ENCODE measurements at regions not wholly inside any gene's neighbourhood (a gene's known extent, or its start where the extent isn't known, plus 50 kb on each side); places are given as distances from the start of the nearest gene placed in this dataset.

DNA sequence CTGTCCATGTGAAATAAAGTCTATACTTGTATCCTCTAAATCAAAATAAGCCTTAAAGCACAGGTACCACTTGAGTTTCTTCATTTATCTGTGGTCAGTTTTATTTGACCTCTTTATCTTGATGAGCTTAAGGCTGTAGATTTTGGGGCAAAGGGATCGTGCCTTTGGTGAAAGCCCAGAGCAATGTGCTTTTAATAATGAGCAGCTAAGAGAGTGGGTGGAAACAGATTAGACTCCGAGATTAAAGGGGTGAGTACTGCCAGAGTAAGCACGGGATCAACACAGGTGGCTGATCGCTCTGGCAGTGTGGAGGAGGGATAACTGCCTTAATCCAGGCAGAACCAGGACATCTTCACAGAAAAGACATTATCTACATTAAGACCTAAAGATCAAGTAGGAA lies 280.4 kb downstream of the TDRD15 start:
- DNase-seq = no peak

DNA sequence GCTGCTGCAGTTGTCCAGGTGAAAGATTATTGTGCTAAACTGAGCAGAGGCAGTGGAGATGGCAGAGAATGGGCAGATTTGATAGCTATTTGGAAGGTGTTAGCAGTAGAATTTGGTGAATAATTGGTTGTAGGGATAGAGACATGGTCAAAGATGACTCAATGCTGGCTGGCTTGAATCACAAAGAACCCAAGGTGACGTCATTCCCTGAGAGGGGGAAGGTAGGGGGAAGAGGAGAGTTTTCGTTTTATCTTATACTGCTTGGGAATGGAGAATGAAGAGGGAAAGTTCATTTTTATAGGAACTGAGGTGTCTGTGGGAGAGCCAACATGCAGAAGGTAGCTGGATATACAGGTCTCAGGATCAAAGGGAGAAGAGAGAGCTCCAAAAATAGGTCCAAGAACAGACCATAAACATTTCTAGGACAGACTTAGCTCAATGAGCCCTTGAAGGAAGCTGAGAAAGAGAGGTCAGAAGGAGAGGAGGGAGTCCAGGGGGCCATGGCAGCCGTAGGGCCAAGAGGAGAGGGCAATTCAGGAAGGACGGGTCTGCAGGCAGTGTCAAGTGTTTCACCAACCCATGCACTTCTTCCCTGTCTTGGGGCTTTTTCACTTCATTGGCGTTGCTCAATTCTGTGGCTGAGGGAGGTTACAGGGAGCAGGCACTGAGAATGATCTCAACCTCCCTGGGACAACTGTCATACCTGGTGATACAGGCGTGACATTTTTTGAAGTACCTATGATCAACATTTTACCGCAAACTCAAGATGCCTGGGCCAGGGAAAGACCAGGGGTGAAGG lies 281.3 kb downstream of the TDRD15 start:
- no peak for DNase-seq

DNA sequence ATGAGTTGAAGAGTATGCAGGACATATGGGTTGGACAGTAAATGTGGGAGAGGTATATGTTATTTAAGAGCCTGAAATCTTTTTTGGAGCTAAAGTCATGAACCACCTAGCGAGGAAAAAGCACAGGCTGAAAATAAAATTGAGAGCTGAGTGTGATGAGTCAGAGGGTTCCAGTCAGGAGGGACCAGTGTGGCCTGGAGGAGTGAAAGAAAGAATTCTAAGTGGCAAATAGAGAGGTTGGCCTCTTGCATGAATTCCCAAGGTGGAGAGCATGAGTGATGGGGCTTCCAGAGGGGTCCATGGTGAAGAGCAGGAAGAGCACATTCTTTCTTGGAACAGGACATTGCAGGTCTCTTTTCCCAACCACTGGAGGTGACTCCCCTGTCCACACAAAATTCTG lies 282.6 kb downstream of the TDRD15 start:
- DNase-seq = no peak

DNA sequence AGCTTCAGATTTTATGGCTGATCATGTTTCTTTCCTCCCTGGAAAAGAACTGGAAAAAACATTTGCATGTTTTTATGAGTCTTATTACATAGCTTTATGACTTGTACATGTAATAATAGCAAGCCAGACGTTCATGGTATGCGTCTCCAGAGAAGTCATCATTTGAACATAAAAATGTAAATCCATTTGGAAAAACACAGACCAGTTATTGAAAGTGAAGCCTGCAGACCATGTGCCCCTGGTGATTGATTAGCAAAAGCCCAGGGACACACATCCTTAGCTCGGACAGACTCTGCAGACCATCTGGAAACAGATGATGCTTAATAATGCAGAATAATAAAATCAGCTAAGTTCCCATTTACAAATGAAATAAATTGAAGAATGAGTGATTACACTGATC lies 283.1 kb downstream of the TDRD15 start:
- DNase-seq = no peak

DNA sequence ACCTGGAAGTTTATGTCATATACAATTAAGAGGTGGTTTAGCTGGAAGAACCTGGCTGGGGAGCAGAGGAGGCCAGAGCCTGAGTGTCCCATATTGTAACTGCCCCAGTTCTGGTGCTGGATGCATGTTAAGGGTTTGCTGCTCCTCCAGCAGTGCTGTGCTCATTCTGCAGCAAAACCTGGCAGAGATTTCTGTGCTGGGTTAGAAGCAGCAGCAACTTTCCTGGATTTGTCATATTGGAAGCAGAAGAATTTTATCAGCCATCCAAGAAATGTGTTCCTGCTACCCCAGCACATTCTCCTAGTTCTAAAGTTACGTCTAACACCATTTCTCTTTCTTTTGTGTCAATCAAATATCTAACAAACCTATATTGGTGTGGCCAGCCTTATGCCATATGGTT lies 284.1 kb downstream of the TDRD15 start:
- no peak for DNase-seq

DNA sequence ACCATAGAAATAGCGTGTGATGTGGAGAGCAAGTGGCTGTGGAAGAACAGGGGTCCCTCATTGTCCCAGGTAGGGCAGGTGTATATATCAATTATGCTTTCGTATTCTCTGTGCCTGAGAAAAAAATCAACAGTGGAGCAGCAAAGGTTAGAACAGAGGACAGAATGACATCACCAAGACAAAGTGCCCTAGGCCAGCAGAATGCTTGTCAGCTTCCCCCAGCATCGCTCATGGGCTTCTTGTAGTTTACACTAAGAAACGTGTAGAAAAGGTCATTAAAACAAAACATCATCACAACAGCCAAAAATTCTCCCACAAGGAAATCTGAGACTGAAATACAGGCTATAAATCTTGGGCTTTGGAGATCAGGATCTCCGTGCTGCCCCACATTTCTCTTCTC lies 288.0 kb downstream of the TDRD15 start:
- no peak for DNase-seq

DNA sequence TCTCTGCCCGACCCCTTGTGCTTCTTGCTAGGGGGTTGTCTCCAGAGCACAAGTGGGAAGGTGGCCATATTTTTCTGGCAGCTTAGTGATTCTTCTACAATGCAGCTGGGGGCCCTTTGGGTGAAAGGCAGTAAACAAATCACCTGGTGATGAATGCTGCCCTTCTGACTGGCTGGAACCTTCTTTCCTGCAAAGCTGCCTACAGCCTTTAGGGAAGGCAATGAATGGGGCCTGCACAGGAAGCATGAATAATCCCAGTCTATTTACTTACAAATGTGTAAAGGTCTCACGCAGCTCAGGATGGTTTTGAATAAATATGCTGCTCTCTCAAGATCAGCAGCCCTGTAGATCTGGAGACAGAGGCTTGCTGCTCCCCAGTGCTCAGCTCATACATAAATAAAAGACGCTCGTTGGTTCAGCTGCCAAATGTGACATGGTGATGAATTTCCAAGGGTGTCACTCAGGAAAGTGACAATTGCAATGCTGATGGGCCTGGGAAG lies 289.2 kb downstream of the TDRD15 start:
- DNase-seq = no peak

DNA sequence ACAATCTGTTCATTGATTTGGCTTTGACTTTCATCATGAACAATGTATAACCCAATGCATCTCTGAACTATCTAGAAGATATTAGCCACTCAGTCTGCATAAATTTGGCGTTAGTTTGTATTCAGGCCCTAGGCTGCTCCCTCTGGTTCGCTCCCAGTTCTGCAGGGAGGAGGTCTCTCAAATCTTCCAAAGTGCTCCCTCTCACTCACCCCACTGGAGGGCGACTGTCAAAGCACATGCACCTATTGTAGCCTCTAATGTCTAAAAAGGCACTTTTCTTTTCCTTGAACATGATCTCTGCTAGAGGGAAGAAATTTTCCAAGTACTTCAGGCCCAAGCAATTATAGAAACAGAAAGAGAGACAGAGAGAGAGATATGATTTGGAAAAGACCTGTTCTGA lies 291.5 kb downstream of the TDRD15 start:
- DNase-seq = no peak

DNA sequence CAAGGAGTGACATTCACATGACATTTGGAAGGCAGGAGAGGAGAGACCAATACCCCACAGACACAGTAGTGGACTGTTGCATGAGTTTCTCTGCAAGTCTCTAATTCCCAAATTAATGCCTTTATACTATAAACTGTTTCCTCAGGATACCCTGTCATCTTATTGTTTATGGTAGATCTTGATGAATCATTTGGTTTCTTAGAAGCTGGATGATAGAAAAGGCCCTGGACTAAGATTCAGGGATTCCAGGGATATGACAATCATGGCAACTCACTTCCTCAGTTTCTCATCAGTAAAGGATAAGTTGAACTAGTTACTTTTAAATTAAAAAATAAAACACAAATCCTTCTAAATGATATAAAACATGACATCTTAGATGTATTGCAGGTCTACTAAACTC lies 292.5 kb downstream of the TDRD15 start:
- DNase-seq = no peak

DNA sequence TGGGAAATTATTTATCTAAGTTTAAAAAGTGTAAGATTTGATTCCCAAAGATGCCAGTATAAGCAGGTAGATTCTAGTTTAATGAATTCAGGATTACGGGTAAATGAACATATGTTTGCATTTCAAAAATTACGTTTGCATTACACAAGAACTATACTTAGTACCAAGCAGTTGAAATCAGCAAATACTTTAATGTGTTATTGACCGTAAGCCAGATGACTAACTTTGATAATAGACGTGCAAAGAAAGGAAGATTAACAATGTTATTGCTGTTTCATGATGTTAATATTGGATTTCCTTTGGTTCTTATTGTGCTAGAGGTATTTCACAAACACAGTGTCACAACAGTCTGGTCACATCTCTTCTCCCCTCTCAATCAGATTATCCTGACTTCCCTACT lies 294.7 kb downstream of the TDRD15 start:
- no peak for DNase-seq

DNA sequence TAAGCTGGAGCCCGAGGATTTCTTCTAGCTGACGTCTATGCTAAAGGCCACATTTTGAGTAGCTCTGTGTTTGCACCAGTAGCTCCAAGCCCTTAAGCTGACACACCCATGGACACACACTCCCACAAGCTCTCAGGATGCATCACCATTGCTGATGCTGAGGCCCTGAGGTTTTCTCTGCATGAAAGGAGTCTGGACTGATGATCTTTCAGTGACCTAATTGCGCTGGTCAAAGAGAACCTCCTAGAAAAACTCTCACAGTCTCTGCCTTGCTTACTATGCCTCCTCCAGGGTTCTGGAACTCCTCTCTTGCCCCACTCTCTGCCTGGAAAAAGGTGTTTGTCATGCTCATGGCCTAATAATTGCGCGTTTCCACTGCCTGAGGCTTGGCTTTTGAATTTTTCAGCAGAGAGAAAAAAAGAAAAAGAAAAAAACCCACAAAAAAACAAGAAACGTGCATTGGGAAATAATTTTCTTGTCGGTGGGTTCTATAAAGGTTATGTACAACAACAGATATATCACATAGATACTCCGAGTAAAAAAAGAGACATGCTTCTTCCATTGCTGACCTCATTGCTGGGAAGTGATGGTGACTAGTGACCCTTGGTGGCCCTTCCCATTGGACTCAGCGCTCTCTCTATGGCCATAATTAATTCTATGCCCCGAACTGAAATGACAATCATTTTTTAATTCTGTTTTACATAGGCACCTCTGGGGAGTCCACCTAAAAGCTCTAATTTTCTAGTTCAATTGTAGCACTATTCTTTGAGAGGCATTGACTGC lies 297.0 kb downstream of the TDRD15 start:
- DNase-seq = no peak

DNA sequence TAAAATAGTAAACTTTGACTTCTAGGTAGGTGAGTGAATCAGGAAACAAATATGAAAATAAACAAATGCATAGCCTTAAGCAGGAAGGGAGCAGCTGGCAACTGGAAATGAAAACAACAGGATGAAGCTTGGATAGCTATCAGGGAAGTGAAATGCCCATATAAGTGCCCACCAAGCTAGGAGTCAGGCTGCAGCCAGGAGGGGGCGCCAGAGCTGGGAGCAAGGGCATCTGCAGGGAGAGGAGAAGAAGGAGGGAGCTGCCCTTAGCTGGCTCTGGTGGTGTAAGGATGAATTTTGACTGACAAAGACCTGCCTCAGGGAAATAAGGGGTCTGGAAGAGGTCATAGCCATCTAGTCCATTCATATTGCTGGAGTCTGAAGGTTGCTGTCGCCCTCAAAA lies 298.3 kb downstream of the TDRD15 start:
- DNase-seq = peak; percentile 7

DNA sequence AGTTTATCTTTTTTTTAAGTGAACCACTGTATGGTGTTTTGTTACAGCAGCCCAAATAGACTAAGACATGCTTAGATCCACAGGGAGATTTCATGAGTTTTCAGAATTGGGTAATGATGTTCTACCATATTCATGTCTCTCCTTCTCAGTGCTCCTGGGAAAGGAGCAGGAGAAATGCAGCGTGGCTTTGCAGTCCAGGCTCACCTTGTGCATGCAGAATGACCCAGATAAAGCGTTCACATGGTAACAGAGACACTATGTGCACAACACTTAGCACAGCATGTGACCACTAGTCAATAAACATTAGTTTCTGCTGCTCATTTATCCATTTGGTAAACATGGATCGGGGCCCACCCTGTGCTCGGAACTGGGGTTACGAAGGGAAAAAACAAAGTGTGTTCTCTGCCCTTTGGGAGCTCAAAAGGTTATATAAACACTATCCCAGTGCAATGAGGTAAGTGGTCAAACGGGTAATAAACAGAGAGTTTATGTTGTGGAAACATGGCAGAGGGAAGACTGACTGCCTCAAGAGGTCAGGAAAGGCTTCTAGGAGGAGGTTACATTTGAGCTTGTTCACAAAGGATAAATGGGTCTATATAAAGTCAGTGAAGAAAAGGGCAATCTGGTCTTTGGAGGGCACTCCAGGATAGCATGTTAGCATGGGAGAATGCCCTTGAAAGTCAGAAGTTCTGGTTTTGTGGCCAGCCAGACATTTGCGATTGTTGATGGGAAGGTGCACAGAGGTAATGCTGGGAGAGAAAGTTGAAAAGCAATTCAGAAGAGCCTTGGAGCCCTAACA lies 299.2 kb downstream of the TDRD15 start:
- DNase-seq = no peak

DNA sequence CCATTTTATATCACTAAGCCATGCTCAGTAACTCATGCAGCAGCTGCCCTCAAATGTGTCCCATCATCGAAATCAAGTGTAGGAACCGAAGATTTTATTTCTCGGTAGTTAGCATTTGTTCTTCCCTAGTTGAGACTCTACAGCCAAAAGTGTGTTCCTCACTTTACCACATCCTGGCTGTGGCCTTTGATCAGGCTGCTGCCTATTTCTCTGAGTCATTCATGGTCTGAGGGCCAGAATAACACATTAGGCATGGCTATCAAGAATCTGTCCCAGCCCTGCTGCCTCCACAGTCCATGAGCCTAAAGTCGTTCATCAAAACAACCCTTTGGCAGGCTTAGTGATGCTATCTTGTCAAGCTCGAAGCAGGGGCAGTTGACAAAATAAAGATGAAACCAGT lies 300.1 kb downstream of the TDRD15 start:
- no peak for DNase-seq

DNA sequence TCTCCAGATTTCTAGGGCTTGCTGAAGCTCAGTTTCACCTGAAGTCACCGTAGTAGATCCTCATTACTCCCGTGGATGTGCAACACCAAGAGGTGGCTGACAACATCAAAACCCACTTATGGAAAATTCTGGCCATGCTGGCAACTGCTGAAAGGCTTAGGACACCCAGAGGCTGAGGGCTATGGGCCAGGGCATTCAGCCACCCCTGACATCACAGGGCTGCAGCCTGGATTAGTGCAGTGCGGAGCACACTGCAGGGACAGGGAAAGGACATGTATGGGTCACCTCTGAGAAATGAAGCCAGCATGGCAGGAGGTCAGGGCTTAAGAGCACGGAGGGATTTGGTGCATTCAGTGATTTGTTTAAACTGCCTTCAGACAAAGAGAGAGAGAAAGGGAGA lies 300.6 kb downstream of the TDRD15 start:
- DNase-seq = no peak

DNA sequence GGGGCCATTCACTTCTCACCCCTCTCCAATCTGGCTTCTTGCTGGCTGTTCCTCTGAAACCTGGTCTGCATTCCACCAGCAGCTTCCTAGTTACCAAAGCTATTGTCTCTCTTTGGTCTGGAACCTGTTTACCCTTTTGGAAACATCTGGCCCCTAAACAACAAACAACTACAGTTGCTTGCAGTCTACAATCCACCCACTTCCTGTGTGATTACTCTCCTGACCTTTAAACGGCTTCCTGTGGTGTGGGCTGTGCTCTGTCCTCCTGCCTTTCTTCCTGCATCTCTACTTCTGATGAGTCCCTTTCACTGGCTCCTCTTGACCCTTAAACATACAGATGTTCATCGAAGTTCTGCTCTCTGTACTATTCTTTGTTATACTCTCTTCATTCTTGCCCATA lies 303.8 kb downstream of the TDRD15 start:
- DNase-seq = no peak

DNA sequence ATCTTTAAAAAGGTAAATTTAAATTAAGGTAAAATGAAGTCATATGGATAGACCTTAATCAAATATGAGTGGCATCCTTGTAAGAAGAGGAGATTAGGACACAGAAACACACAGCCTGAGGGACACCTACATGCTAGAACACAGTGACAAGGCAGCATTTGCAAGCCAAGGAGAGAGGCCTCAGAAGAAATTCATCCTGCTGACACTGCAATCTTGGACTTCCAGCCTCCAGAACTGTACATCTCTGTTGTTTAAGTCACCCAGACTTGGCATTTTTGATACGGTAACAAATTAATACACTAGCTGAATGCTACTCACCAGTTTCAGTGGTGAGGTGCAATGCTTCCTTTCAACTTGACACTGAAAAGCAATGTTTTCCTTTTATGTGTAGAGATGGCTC lies 305.0 kb downstream of the TDRD15 start:
- DNase-seq = no peak

DNA sequence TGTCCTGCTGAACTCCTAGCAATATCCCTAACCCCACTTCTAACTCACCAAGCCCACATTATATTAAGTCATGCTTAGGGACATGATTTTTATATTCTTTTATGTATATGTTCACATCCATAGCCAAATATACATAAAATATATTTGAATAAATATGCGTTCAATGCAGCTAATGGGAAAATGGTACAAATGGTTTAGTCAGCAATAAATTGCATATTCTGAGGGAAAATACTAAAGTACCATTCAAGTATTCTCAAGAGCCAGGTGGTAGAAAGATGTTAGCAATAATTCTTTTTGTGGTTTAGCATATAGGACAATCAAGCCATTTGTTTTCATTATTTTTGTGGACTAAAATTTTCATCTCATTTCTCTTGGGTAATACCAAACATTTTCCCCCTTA lies 306.0 kb downstream of the TDRD15 start:
- DNase-seq = no peak

DNA sequence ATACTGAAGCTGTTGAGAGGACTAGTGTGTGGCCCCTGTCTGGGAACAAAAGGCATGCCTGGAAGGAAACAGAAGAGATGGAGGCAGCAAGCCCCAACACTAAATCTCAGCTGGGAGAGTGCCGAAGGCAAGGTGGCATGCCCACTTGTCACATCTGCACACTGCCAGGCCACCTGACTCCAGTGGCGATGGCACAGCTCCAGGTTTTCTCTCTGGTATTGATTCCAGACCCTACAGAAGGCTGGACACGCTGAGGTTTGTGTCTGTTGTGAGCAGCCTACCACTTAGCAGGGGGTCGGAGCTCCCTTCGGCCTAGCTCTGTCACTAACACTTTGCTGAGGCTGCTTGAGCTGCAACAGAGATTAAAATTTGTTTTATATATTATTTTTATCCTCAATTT lies 307.3 kb downstream of the TDRD15 start:
- DNase-seq = no peak

DNA sequence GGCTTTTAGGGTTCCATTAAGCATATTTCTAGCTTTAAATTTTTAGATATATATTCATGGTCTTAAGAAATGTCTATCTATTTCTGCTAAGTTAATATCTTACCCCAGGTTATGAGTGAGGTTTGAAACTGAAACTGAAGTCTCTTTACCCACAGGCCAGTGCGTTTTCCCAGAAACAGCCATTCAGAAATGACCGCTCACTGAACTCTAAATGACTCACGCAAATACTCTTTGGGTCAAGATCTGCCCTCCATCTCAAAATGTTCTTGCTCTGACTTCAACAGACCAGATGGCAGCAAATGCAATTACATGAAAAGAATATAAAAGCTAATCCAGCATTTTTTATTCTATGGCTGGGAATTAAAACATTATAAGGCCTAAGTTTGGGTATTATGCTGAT lies 315.2 kb downstream of the TDRD15 start:
- DNase-seq = no peak

DNA sequence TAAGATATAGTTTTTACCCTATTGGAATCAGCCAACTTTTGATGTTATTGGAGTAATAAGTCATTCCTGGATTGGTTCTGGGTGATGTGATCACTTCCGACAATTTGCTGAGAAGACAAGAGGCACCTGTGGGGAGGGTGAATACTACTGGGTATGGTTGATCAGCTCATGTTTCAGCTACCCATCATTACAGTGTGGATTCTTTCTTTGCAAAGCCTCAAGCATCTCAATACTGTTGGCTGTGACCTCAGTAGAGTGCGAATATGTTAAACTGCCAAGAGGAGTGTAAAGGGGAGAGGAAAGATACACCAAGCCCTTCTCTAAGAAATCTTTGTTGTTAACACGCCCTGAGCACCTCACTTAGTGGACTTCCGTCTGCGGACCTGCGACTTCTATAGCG lies 317.7 kb downstream of the TDRD15 start:
- DNase-seq = no peak

DNA sequence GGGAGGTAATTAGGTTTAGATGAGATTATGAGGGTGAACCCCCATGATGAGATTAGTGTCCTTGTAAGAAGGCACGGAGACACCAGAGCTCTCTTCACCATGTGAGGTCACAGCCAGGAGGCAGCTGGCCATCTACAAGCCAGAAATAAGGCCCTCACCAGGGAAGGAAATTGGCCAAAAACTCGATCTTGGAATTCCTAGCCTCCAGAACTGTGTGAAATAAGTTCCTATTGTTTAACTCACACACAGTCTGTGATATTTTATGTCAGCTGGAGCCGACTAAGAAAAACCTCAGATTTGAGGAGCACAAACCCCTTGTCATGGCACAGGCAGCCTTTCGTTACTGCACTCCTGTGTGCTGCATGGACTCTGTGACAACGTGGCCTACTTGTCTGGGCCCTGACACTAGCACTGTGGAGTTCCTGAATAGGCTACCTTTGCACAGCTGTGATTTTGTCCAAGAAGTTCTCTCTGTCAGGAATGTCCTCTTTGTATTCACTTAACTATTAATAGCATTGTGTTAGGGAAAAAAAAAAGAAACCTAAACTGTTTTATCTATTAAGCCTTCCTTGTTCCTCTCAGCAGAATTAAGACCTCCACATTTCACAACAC lies 319.8 kb downstream of the TDRD15 start:
- no peak for DNase-seq

DNA sequence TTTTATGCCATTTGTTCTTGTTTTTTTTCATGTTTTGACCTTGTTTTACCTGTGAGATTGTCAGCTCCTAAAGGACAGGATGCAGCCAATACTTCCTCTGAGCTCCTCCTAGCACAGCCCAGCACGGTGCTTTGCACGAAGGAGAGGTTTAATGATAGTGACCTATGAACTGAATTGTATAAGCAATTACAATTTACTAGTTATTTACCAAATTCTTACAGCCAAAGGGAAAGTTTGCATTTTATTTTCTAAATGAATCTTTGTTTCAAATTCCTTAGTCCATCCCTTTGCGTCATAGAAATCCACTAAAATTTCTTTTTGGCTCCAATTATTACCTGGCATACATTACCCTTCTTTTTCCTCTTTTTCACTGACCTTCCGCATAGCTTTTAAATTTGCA lies 326.1 kb downstream of the TDRD15 start:
- DNase-seq = no peak
